HepG2 (cell line): ENCODE measurements at regions not wholly inside any gene's neighbourhood (a gene's known extent, or its start where the extent isn't known, plus 50 kb on each side); places are given as distances from the start of the nearest gene placed in this dataset.

Experiments used
- ATF2 ChIP-seq: sonication (generic); formaldehyde crosslinking; IDR thresholded peaks from 2 replicates; pipeline ENCODE4 v1.4.0; 2020; ENCODE audit warnings: missing genetic modification reagents
- ETV6 ChIP-seq: sonication (generic); formaldehyde crosslinking; conservative IDR thresholded peaks from 2 replicates; pipeline ENCODE4 v1.4.0; 2020; ENCODE audit warnings: missing genetic modification reagents
- IKZF4 ChIP-seq: sonication (generic); formaldehyde crosslinking; IDR thresholded peaks from 2 replicates; pipeline ENCODE4 v1.5.1; 2020; ENCODE audit warnings: borderline replicate concordance, mild to moderate bottlenecking, low read depth, missing genetic modification reagents; ENCODE audit errors: not compliant biosample characterization
- PAXIP1 ChIP-seq: sonication (generic); formaldehyde crosslinking; conservative IDR thresholded peaks from 2 replicates; pipeline ENCODE4 v1.4.0; 2020; ENCODE audit warnings: mild to moderate bottlenecking, missing genetic modification reagents, moderate library complexity
- UBTF ChIP-seq: sonication (generic); formaldehyde crosslinking; IDR thresholded peaks from 2 replicates; pipeline ENCODE4 v1.4.0; 2020; ENCODE audit warnings: mild to moderate bottlenecking, missing genetic modification reagents
- ZBTB40 ChIP-seq, 2 experiments: fragments of 450-650 bp in 1 of 2; sonication (generic) in 1 of 2; formaldehyde crosslinking in 1 of 2; IDR thresholded peaks; 2 replicates each; pipeline versions ENCODE4 v1.6.1 to v1.8.0; 2016 to 2022; ENCODE audit warnings: antibody characterized with exemption in 1 of 2, mild to moderate bottlenecking in 1 of 2, missing genetic modification reagents in 1 of 2
- ZNF484 ChIP-seq: sonication (generic); formaldehyde crosslinking; IDR thresholded peaks from 2 replicates; pipeline ENCODE4 v1.5.1; 2020; ENCODE audit warnings: mild to moderate bottlenecking, low read depth, missing genetic modification reagents, borderline replicate concordance
- ZNF550 ChIP-seq: sonication (generic); formaldehyde crosslinking; IDR thresholded peaks from 2 replicates; pipeline ENCODE4 v1.4.0; 2020; ENCODE audit warnings: mild to moderate bottlenecking, missing genetic modification reagents, borderline replicate concordance
- ZNF784 ChIP-seq: sonication (generic); formaldehyde crosslinking; IDR thresholded peaks from 2 replicates; pipeline ENCODE4 v1.5.1; 2020; ENCODE audit warnings: missing genetic modification reagents, mild to moderate bottlenecking, borderline replicate concordance

- no peak for TF ChIP-seq PAXIP1 (CRISPR knock-in tag)
- no peak for TF ChIP-seq ZNF484 (CRISPR knock-in tag)
- no peak for TF ChIP-seq ZNF550 (CRISPR knock-in tag)
- no peak for TF ChIP-seq ATF2 (CRISPR knock-in tag)
- no peak for TF ChIP-seq UBTF
- TF ChIP-seq ZNF784 (CRISPR knock-in tag): no peak
- no peak for TF ChIP-seq ETV6 (CRISPR knock-in tag)
- TF ChIP-seq IKZF4 (CRISPR knock-in tag): no peak
- no peak for TF ChIP-seq ZBTB40 (IDR thresholded peaks at IDR 0.05)
- no peak for TF ChIP-seq ZBTB40 (CRISPR knock-in tag; IDR thresholded peaks at IDR 0.05)
Measured at GRCh38 chr4:111937368-111937767, 207.9 kb upstream of the FAM241A start (continued).
